Left ventricle myocardium inferior (tissue), 1 donor: ENCODE measurements at regions not wholly inside any gene's neighbourhood (a gene's known extent, or its start where the extent isn't known, plus 50 kb on each side); places are given as distances from the start of the nearest gene placed in this dataset.

ENCODE experiments used
- DNase-seq: peaks from one replicate; pipeline ENCODE4 v3.0.0-alpha.2; 2020
- H3K27ac ChIP-seq: fragments of 200-600 bp; replicated peaks from 2 replicates; pipeline ENCODE4 v1.8.0; 2021
- H3K27me3 ChIP-seq: fragments of 200-600 bp; 2 replicates; pipeline ENCODE4 v1.8.0; 2021; ENCODE audit warnings: low read depth
- H3K36me3 ChIP-seq: fragments of 200-600 bp; 2 replicates; pipeline ENCODE4 v1.8.0; 2021
- H3K4me1 ChIP-seq: fragments of 200-600 bp; 2 replicates; pipeline ENCODE4 v1.8.0; 2021
- H3K4me3 ChIP-seq: fragments of 200-600 bp; 2 replicates; pipeline ENCODE4 v1.8.0; 2021; ENCODE audit warnings: mild to moderate bottlenecking, moderate library complexity
- H3K9me3 ChIP-seq: fragments of 200-600 bp; replicated peaks from 2 replicates; pipeline ENCODE4 v1.8.0; 2021
- intact Hi-C: fragments of 100-400 bp; cut with micrococcal nuclease; formaldehyde crosslinking; loops from one replicate; pipeline ENCODE4 v1.11.0; 2022
- TF ChIP-seq, protein P1 (sequence below): fragments of 200-600 bp; IDR thresholded peaks from 2 replicates; pipeline ENCODE4 v1.8.0; 2021; ENCODE audit warnings: antibody characterized with exemption, mild to moderate bottlenecking, borderline replicate concordance
- donor health status: DM: no; HTN: yes; CAD: no; lungs with severe emphysema.

DNA sequence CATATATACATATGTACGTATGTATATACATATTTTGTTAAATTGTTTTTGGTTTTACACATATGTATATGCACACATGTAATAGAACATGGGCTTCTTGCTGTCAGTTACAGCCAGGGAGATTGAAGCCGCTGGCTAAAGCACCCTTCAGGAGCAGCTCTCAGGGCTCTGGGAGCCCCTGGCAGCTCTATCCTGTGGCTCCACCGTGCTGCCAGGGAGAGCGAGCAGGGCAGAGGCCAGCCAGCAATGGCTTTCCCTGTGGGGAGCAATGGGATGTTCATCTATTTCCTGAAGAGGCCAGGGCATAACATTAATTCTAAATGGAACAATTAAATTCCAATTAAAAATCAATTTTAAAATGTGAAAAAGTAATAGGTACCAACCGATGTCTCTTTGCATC, 102.9 kb downstream of the PSMG1 start:
- no peak overlapping the region for H3K4me3 ChIP-seq
- peaks cover 14% of the 10 kb centered on the region for H3K4me1 ChIP-seq
- H3K9me3 ChIP-seq: peaks cover 2% of the 10 kb centered on the region
- TF ChIP-seq, protein P1, sequence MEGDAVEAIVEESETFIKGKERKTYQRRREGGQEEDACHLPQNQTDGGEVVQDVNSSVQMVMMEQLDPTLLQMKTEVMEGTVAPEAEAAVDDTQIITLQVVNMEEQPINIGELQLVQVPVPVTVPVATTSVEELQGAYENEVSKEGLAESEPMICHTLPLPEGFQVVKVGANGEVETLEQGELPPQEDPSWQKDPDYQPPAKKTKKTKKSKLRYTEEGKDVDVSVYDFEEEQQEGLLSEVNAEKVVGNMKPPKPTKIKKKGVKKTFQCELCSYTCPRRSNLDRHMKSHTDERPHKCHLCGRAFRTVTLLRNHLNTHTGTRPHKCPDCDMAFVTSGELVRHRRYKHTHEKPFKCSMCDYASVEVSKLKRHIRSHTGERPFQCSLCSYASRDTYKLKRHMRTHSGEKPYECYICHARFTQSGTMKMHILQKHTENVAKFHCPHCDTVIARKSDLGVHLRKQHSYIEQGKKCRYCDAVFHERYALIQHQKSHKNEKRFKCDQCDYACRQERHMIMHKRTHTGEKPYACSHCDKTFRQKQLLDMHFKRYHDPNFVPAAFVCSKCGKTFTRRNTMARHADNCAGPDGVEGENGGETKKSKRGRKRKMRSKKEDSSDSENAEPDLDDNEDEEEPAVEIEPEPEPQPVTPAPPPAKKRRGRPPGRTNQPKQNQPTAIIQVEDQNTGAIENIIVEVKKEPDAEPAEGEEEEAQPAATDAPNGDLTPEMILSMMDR: no peak
- no peaks in the 10 kb centered on the region for H3K36me3 ChIP-seq
- intact Hi-C loops: no loop called here
- no peaks in the 10 kb centered on the region for H3K27me3 ChIP-seq
- no peak overlapping the region for H3K27ac ChIP-seq
- no peak for DNase-seq

DNA sequence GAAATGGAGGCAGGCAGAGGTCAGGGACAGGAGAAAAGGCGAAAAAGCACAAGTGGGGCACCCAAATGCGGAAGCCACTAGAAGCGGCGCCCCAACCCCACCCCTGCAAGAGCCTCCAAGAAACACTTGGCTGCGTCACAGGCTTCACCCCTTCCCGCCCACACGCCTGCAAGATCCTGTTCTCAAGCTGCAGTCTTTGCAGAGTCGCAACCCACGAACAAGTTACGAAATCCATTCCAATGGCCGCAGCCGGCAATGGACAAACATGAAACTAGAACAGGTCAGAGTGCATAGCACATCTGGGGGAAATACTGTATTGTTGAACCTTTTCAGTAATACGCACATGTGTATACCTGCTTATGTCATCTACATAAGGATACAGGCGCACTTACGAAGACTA, 103.6 kb downstream of the PSMG1 start:
- TF ChIP-seq, protein P1: no peak
- Histone ChIP-seq H3K36me3 (no peaks in the 10 kb centered on the region), H3K27me3 (no peaks in the 10 kb centered on the region), H3K27ac (no peak overlapping the region), H3K9me3 (peaks cover 7% of the 10 kb centered on the region), H3K4me1 (peaks cover 9% of the 10 kb centered on the region), H3K4me3 (no peak overlapping the region)
- DNase-seq: peak; percentile 70
- intact Hi-C loops: no loop called here

GRCh38 chr21:39078322-39079065, 104.8 kb downstream of the PSMG1 start:
- H3K9me3 ChIP-seq: peaks cover 7% of the 10 kb centered on the region
- H3K27me3 ChIP-seq: no peaks in the 10 kb centered on the region
- no peak overlapping the region for H3K4me3 ChIP-seq
- DNase-seq: no peak
- intact Hi-C loops: no loop called here
- H3K36me3 ChIP-seq: no peaks in the 10 kb centered on the region
- peaks cover 9% of the 10 kb centered on the region for H3K4me1 ChIP-seq
- TF ChIP-seq, protein P1: no peak
- no peak overlapping the region for H3K27ac ChIP-seq

DNA sequence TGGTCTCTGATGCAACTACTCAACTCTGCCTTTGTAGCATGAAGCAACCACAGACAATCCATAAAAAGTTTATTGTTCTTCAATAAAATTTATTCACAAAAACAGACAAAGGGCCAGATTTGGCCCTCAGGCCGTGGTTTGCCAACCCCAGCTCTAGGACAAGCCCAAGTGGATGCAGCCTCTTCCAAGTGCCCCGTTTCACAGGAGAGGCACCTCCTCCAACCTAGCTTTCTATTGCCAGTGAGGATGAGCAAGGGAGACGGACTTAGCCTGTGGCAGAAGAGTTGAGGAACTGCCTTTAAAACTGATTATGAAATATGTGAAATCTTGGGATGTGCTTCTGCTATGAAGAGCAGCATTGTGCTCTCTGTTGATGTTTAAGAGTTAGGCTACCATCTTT, 105.4 kb downstream of the PSMG1 start:
- Histone ChIP-seq H3K9me3 (peaks cover 7% of the 10 kb centered on the region), H3K36me3 (no peaks in the 10 kb centered on the region), H3K27me3 (no peaks in the 10 kb centered on the region), H3K4me1 (peaks cover 3% of the 10 kb centered on the region), H3K27ac (no peak overlapping the region), H3K4me3 (no peak overlapping the region)
- DNase-seq: no peak
- TF ChIP-seq, protein P1: no peak
- intact Hi-C loops: no loop called here

GRCh38 chr21:39074508-39074907, 108.7 kb downstream of the PSMG1 start:
- H3K9me3 ChIP-seq: peaks cover 7% of the 10 kb centered on the region
- no peaks in the 10 kb centered on the region for H3K27me3 ChIP-seq
- TF ChIP-seq, protein P1: no peak
- H3K27ac ChIP-seq: no peak overlapping the region
- no peak for DNase-seq
- H3K4me3 ChIP-seq: no peak overlapping the region
- intact Hi-C loops: no loop called here
- peaks cover 10% of the 10 kb centered on the region for H3K4me1 ChIP-seq
- H3K36me3 ChIP-seq: no peaks in the 10 kb centered on the region
